OCI-LY7 (cell line): ENCODE measurements at regions not wholly inside any gene's neighbourhood (a gene's known extent, or its start where the extent isn't known, plus 50 kb on each side); places are given as distances from the start of the nearest gene placed in this dataset.

Experiments
- BruUV-seq: library from RNA; stranded (reverse); fragments of 400-500 nt; replicated peaks from 2 replicates; lab custom pipeline; 2021; lab: Mats Ljungman, UMichigan
- CTCF ChIA-PET: fragments of 300-600 bp; sonication (Branson Sonifier 250); formaldehyde crosslinking; loops from one replicate; lab custom pipeline; 2022; ENCODE audit warnings: antibody characterized with exemption; ENCODE audit not compliant: unreplicated experiment; lab: Charles Lee
- POLR2A ChIA-PET: fragments of 300-600 bp; sonication (Branson Sonifier 250); formaldehyde crosslinking; loops from one replicate; lab custom pipeline; 2022; ENCODE audit warnings: antibody characterized with exemption; lab: Charles Lee
- DNase-seq: peaks from one replicate; pipeline ENCODE4 v3.0.0-alpha.2; 2015; ENCODE audit warnings: low spot score
- H2AFZ ChIP-seq: fragments of 200-600 bp; sonication (generic), shearing (Covaris generic); 2 replicates; pipeline ENCODE4 v1.6.1; 2014; ENCODE audit warnings: mild to moderate bottlenecking, antibody characterized with exemption, low read length, moderate library complexity
- H3K27ac ChIP-seq: fragments of 200-600 bp; sonication (generic); 2 replicates; pipeline ENCODE4 v1.5.1; 2014; ENCODE audit warnings: mixed run types, low read depth, mild to moderate bottlenecking, moderate library complexity, low read length, inconsistent platforms; ENCODE audit not compliant: poor library complexity, severe bottlenecking
- H3K36me3 ChIP-seq: fragments of 200-600 bp; sonication (generic); 2 replicates; pipeline ENCODE4 v1.6.1; 2014; ENCODE audit warnings: mild to moderate bottlenecking, antibody characterized with exemption, low read length, moderate library complexity, mixed read lengths; ENCODE audit not compliant: insufficient read depth
- H3K4me1 ChIP-seq: fragments of 200-600 bp; sonication (generic); 2 replicates; pipeline ENCODE4 v1.5.1; 2014; ENCODE audit warnings: mild to moderate bottlenecking, low read length; ENCODE audit not compliant: insufficient read depth, poor library complexity, severe bottlenecking
- H3K4me2 ChIP-seq: fragments of 200-600 bp; sonication (generic); 2 replicates; pipeline ENCODE4 v1.6.1; 2014; ENCODE audit warnings: mild to moderate bottlenecking, low read length
- H3K4me3 ChIP-seq: fragments of 200-600 bp; sonication (generic); 2 replicates; pipeline ENCODE4 v1.5.1; 2014; ENCODE audit warnings: mild to moderate bottlenecking, low read depth, low read length; ENCODE audit not compliant: poor library complexity, severe bottlenecking
- H3K79me2 ChIP-seq: fragments of 200-600 bp; sonication (generic); 2 replicates; pipeline ENCODE4 v1.6.1; 2016; ENCODE audit warnings: low read depth, mild to moderate bottlenecking, low read length, moderate library complexity, mixed read lengths; ENCODE audit not compliant: insufficient read depth
- H3K9me2 ChIP-seq: fragments of 200-600 bp; sonication (generic); 2 replicates; pipeline ENCODE4 v1.6.1; 2016; ENCODE audit warnings: mild to moderate bottlenecking, low read length, mixed read lengths; ENCODE audit not compliant: insufficient read depth
- H3K9me3 ChIP-seq: fragments of 200-600 bp; sonication (generic); 2 replicates; pipeline ENCODE4 v1.6.1; 2014; ENCODE audit warnings: mild to moderate bottlenecking, mixed run types, low read length, mixed read lengths
- H4K20me1 ChIP-seq: fragments of 200-600 bp; sonication (generic); 2 replicates; pipeline ENCODE4 v1.6.1; 2014; ENCODE audit warnings: mild to moderate bottlenecking, antibody characterized with exemption, low read length, moderate library complexity, mixed read lengths; ENCODE audit not compliant: insufficient read depth
- CTCF ChIP-seq: fragments of 200-600 bp; sonication (generic); conservative IDR thresholded peaks from 2 replicates; pipeline ENCODE4 v1.5.1; 2014; ENCODE audit warnings: mild to moderate bottlenecking, antibody characterized with exemption, low read length, moderate library complexity, mixed read lengths
- EZH2phosphoT487 ChIP-seq: fragments of 200-600 bp; sonication (generic); IDR thresholded peaks from 2 replicates; pipeline ENCODE4 v1.6.1; 2018; ENCODE audit warnings: low read depth, borderline replicate concordance, mild to moderate bottlenecking, mixed run types, antibody characterized with exemption, low read length, moderate library complexity, mixed read lengths
- intact Hi-C: fragments of 100-400 bp; cut with micrococcal nuclease; formaldehyde crosslinking; loops from one replicate; pipeline ENCODE4 v1.10.0; 2022; ENCODE audit not compliant: unreplicated experiment

DNA sequence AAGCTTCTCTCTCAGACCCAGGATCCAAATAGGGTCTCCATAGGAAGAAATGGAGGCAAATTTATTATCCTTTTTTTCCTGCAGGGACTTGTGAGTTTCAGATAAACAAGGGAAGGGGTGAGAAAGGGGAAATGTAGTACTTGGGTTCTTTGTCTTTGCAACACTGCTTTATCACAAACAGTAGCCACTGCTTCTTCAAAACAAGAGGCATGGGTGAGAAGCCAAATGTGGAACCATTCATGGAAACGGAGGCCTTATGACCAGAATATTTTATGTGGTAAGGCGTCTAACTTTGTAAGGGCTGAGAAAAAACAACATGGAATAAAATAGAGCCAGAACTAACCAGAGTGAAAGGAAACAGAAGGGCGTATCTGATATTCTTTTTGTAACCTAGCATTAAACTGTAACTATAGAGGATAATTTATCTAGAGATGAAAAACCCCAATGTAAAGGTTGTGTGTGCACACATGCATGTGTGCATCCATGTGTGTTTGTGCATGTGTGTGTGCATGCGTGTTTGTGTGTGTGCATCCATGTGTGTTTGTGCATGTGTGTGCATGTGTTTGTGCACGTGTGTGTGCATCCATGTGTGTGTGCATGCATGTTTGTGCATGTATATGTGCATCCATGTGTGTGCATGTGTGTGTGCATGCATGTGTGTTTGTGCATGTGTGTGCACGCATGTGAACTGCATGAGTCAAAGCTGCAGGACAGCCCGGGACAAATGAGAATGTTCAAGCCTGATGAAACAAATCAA, 143.3 kb upstream of the SMLR1 start:
- ChIA-PET POLR2A (interaction anchor here (0.6 kb wide), 1 partner anchor 1365 kb away, joined by 4 read pairs; no protein-coding TSS in a partner anchor), CTCF (no interaction called here)
- Histone ChIP-seq H3K4me3 (no peak overlapping the region), H3K27ac (no peak overlapping the region), H3K9me2 (no peaks in the 10 kb centered on the region), H3K79me2 (no peaks in the 10 kb centered on the region), H3K4me2 (no peak overlapping the region), H4K20me1 (no peaks in the 10 kb centered on the region), H2AFZ (no peak overlapping the region), H3K4me1 (no peaks in the 10 kb centered on the region), H3K9me3 (no peaks in the 10 kb centered on the region), H3K36me3 (no peaks in the 10 kb centered on the region)
- BruUV-seq: no TSS peak
- intact Hi-C loops: no loop called here
- no peak for TF ChIP-seq EZH2phosphoT487
- TF ChIP-seq CTCF: no peak
- DNase-seq: no peak

GRCh38 chr6:130692659-130693058, 134.5 kb upstream of the SMLR1 start:
- Histone ChIP-seq H3K79me2 (no peaks in the 10 kb centered on the region), H4K20me1 (no peaks in the 10 kb centered on the region), H3K4me3 (no peak overlapping the region), H3K9me3 (no peaks in the 10 kb centered on the region), H2AFZ (no peak overlapping the region), H3K4me1 (no peaks in the 10 kb centered on the region), H3K4me2 (no peak overlapping the region), H3K27ac (no peak overlapping the region), H3K9me2 (no peaks in the 10 kb centered on the region), H3K36me3 (no peaks in the 10 kb centered on the region)
- no peak for DNase-seq
- intact Hi-C loops: no loop called here
- TF ChIP-seq EZH2phosphoT487 (no peak), CTCF (no peak)
- no TSS peak for BruUV-seq
- ChIA-PET CTCF (no interaction called here), POLR2A (interaction anchor here (0.5 to 0.7 kb wide), 2 partner anchors 404 to 1133 kb away, joined by 3 to 4 read pairs; no protein-coding TSS in a partner anchor)

DNA sequence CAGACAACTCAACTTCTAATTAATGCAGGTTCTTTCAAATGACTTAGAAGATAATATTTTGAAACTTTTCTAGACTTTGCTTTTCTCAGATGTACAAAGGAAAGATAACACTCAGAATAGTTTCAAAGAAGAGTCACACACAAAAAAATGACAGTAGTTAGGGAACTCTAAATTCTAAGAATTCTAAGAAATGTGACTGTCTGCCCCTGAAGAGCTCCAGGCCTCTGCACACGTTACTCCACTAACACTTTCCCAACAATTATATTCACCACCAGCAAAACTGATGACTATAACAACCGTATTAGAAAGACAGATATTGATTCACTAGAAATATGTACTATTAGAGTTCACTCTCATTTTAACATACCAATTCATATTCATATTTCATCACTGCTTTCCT, 133.3 kb upstream of the SMLR1 start:
- no peaks in the 10 kb centered on the region for H3K9me3 ChIP-seq
- H3K9me2 ChIP-seq: no peaks in the 10 kb centered on the region
- ChIA-PET POLR2A (interaction anchor here (0.6 to 0.8 kb wide), 3 partner anchors 32 to 1749 kb away, joined by 3 read pairs; no protein-coding TSS in a partner anchor), CTCF (no interaction called here)
- no peak for DNase-seq
- no peak for TF ChIP-seq EZH2phosphoT487
- no peak for TF ChIP-seq CTCF
- no peaks in the 10 kb centered on the region for H4K20me1 ChIP-seq
- intact Hi-C loops: no loop called here
- no peaks in the 10 kb centered on the region for H3K79me2 ChIP-seq
- H3K4me3 ChIP-seq: no peak overlapping the region
- no peaks in the 10 kb centered on the region for H3K4me1 ChIP-seq
- no peak overlapping the region for H3K4me2 ChIP-seq
- no peak overlapping the region for H3K27ac ChIP-seq
- H2AFZ ChIP-seq: no peak overlapping the region
- no TSS peak for BruUV-seq
- H3K36me3 ChIP-seq: no peaks in the 10 kb centered on the region
